Common myeloid progenitor, CD34-positive (primary cell): ENCODE measurements at regions not wholly inside any gene's neighbourhood (a gene's known extent, or its start where the extent isn't known, plus 50 kb on each side); places are given as distances from the start of the nearest gene placed in this dataset.

ENCODE experiments used
- CTCF ChIA-PET: fragments of 350-600 bp; sonication (Branson Sonifier 250); formaldehyde crosslinking; loops from one replicate; lab custom pipeline; 2021; ENCODE audit warnings: antibody characterized with exemption; lab: Charles Lee
- POLR2A ChIA-PET: fragments of 350-600 bp; sonication (Branson Sonifier 250); formaldehyde crosslinking; loops from one replicate; lab custom pipeline; 2021; ENCODE audit warnings: antibody characterized with exemption; lab: Charles Lee
- DNase-seq, 3 donors: peaks; one replicate each; pipeline versions ENCODE4 v3.0.0 to v3.0.0-alpha.2; 2013
- H3K27ac ChIP-seq, 2 experiments: 1 replicate in 1 of 2; 2 replicates in 1 of 2; pipeline ENCODE4 v1.7.0; 2013; ENCODE audit warnings: inconsistent platforms in 2 of 2, low read length in 2 of 2, mild to moderate bottlenecking in 2 of 2, low read depth in 1 of 2, moderate library complexity in 1 of 2; ENCODE audit not compliant: severe bottlenecking in 2 of 2, insufficient read depth in 1 of 2, poor library complexity in 1 of 2
- H3K27me3 ChIP-seq, 5 experiments: replicated peaks in 2 of 5; 1 replicate in 3 of 5; 2 replicates in 2 of 5; pipeline versions ENCODE4 v1.6.1 to v1.7.0; 2013; ENCODE audit warnings: low read length in 4 of 5, mild to moderate bottlenecking in 2 of 5, moderate library complexity in 2 of 5, inconsistent platforms in 1 of 5; ENCODE audit not compliant: insufficient read depth in 5 of 5, control insufficient read depth in 4 of 5
- H3K36me3 ChIP-seq, 4 experiments: 1 replicate in 2 of 4; 2 replicates in 2 of 4; pipeline versions ENCODE4 v1.6.1 to v1.7.0; 2013; ENCODE audit warnings: low read length in 3 of 4, control low read depth in 1 of 4, mild to moderate bottlenecking in 1 of 4; ENCODE audit not compliant: control insufficient read depth in 4 of 4, insufficient read depth in 4 of 4
- H3K4me1 ChIP-seq, 4 experiments: 1 replicate in 3 of 4; 2 replicates in 1 of 4; pipeline versions ENCODE4 v1.6.1 to v1.7.1; 2013; ENCODE audit warnings: low read length in 3 of 4, mild to moderate bottlenecking in 3 of 4, control low read depth in 1 of 4, inconsistent platforms in 1 of 4, moderate library complexity in 1 of 4; ENCODE audit not compliant: control insufficient read depth in 4 of 4, insufficient read depth in 4 of 4; ENCODE audit errors: control extremely low read depth in 1 of 4
- H3K4me3 ChIP-seq, 7 experiments: 1 replicate in 4 of 7; 2 replicates in 3 of 7; pipeline versions ENCODE4 v1.5.1 to v1.7.0; 2013; ENCODE audit warnings: mild to moderate bottlenecking in 7 of 7, low read length in 6 of 7, moderate library complexity in 6 of 7, inconsistent platforms in 2 of 7, low read depth in 2 of 7, control low read depth in 1 of 7; ENCODE audit not compliant: insufficient read depth in 4 of 7, control insufficient read depth in 1 of 7; ENCODE audit errors: extremely low read depth in 1 of 7
- H3K9me3 ChIP-seq, 5 experiments: 1 replicate in 4 of 5; 2 replicates in 1 of 5; pipeline versions ENCODE4 v1.6.1 to v1.7.1; 2013; ENCODE audit warnings: low read length in 4 of 5, mild to moderate bottlenecking in 2 of 5, inconsistent platforms in 1 of 5, low read depth in 1 of 5, moderate library complexity in 1 of 5; ENCODE audit not compliant: control insufficient read depth in 4 of 5, insufficient read depth in 2 of 5; ENCODE audit errors: control extremely low read depth in 1 of 5
- WGBS: methylation state at CpG from one replicate; pipeline ENCODE4 v1.1.5; 2013; ENCODE audit not compliant: insufficient coverage; 5-methylcytosine and 5-hydroxymethylcytosine counted together

- Histone ChIP-seq H3K27ac (no peak overlapping the region), H3K4me1 (no peaks in the 10 kb centered on the region), H3K36me3 (no peaks in the 10 kb centered on the region), H3K9me3 (no peaks in the 10 kb centered on the region), H3K4me3 (no peak overlapping the region), H3K27me3 (no peaks in the 10 kb centered on the region)
- POLR2A ChIA-PET = no interaction called here
- 100% methylated on average over 2 of the region's 2 CpGs for WGBS
- no peak for DNase-seq
- CTCF ChIA-PET = no interaction called here
Observed at GRCh38 chr13:68690567-68690966, 1417.1 kb upstream of the ATXN8OS start.

GRCh38 chr13:68676513-68677115 lies 1431.0 kb upstream of the ATXN8OS start:
- ChIA-PET POLR2A (no interaction called here), CTCF (no interaction called here)
- H3K4me1 ChIP-seq = no peaks in the 10 kb centered on the region
- H3K27me3 ChIP-seq = no peaks in the 10 kb centered on the region
- WGBS = no CpG with 5 or more reads among the region's 2 CpGs
- no peaks in the 10 kb centered on the region for H3K9me3 ChIP-seq
- H3K36me3 ChIP-seq = no peaks in the 10 kb centered on the region
- H3K4me3 ChIP-seq = no peak overlapping the region
- no peak for DNase-seq
- H3K27ac ChIP-seq = no peak overlapping the region

DNA sequence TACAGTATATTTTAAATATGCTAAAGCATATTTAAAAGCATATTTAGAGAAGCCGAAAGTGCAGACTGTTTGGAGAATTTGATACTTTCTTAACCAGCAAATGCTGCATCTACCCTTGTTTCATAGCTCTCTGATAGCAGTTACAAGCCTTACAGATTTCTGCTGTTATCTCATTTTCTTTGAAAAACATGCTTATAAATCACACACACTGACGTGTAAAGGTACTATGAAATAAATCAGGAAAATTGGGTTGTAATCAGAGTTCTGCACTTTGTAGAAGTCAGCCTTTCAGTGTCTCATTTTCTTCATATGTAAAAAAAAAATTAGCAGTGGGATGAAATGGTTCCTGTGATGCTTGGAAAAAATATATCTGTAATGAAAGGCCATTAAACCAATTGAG lies 1432.4 kb upstream of the ATXN8OS start:
- no peak overlapping the region for H3K27ac ChIP-seq
- no peaks in the 10 kb centered on the region for H3K9me3 ChIP-seq
- no peaks in the 10 kb centered on the region for H3K4me1 ChIP-seq
- H3K36me3 ChIP-seq = no peaks in the 10 kb centered on the region
- H3K27me3 ChIP-seq = no peaks in the 10 kb centered on the region
- no peak overlapping the region for H3K4me3 ChIP-seq
- DNase-seq = no peak
- ChIA-PET POLR2A (no interaction called here), CTCF (no interaction called here)
- 100% methylated on average over 1 of the region's 2 CpGs for WGBS

DNA sequence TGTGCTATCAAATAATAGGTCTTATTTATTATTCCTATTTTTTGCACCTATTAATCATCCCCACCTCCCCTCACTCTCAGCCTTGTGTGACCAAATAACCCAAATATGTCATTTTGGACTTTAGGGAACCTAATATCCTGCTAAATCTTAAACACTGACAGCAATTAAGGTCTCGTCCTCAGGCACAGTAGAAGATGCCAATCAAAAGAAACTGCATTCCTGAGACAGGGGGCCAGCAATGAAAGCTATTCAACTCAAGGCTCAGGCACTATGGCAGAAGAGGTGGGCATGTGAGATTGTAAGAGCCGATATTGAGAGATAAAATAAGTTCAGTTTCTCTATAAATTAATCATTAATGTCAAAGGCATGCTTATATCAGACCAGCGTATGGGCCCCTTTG lies 1437.7 kb upstream of the PCDH9 start:
- no peaks in the 10 kb centered on the region for H3K4me1 ChIP-seq
- 100% methylated on average over 1 of the region's 3 CpGs for WGBS
- H3K9me3 ChIP-seq = no peaks in the 10 kb centered on the region
- H3K4me3 ChIP-seq = no peak overlapping the region
- no peaks in the 10 kb centered on the region for H3K27me3 ChIP-seq
- ChIA-PET POLR2A (no interaction called here), CTCF (no interaction called here)
- no peak overlapping the region for H3K27ac ChIP-seq
- no peaks in the 10 kb centered on the region for H3K36me3 ChIP-seq
- DNase-seq = no peak

DNA sequence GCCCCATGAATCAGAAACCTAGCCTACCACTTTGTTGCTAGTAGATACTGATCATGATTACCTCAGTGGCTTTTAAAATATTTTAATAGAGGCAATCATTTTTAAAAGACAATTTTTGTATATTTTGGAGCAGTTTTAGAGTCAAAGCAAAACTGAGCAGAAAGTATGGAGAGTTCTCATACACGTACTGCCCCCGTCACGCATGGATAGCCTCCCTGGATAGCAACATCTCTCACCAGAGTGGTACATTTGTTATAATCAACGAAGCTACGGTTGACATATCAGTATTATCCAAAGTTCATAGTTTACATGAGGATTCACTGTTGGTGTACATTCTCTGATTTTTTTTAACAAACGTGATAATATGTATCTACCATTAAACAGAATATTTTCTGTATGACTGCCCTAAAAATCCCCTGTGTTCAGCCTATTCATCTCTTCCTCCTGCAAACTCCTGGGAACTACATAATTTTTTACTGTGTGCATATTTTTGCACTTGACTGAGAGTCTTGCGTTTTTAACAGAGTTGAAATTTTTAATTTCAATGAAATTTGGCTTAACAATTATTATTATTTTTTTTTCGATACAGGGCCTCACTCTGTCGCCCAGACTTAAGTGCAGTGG lies 1436.8 kb upstream of the PCDH9 start:
- no peaks in the 10 kb centered on the region for H3K9me3 ChIP-seq
- DNase-seq = no peak
- H3K36me3 ChIP-seq = no peaks in the 10 kb centered on the region
- 100% methylated on average over 4 of the region's 9 CpGs for WGBS
- H3K4me1 ChIP-seq = no peaks in the 10 kb centered on the region
- ChIA-PET CTCF (no interaction called here), POLR2A (no interaction called here)
- H3K27ac ChIP-seq = no peak overlapping the region
- no peaks in the 10 kb centered on the region for H3K27me3 ChIP-seq
- no peak overlapping the region for H3K4me3 ChIP-seq

DNA sequence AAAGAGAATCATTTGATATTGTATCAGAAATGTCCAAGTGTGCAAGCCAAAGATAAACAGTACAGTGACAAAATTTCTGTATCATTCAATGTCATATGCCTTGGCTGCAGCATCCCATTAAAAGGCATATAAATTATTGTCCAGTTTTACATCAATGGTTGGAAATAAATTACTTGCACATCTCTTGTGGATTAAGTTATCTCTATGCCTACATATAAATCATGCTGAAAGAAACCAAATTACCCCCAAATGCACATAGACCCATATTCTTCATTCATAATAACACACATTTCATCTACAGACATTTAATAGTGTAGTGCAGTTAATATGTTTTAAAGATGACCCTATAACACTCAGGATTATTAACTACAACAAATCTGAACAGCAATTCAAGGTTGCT lies 1415.7 kb upstream of the PCDH9 start:
- ChIA-PET CTCF (no interaction called here), POLR2A (no interaction called here)
- Histone ChIP-seq H3K4me1 (no peaks in the 10 kb centered on the region), H3K27ac (no peak overlapping the region), H3K4me3 (no peak overlapping the region), H3K36me3 (no peaks in the 10 kb centered on the region), H3K9me3 (no peaks in the 10 kb centered on the region), H3K27me3 (no peaks in the 10 kb centered on the region)
- no peak for DNase-seq

DNA sequence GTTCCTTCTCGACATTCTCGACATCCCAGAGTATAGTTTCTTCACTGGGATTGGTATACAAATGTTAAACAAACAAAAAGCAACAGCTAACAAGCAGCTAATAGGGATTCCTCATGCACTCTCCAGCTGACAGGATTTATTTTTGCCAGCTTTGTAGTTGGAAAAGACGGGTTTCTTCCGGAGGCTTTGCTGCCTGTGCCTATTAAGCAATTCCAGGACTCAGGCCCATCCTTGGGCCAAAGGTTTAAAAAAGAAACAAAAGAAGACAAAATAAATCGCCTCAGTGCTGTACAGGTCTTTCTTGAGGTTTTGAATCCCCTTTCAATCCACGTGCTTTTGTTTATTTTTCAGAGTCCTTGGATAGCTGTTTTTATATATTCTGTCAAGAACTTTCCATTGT lies 1414.5 kb upstream of the PCDH9 start:
- Histone ChIP-seq H3K4me3 (no peak overlapping the region), H3K27me3 (no peaks in the 10 kb centered on the region), H3K36me3 (no peaks in the 10 kb centered on the region), H3K9me3 (no peaks in the 10 kb centered on the region), H3K4me1 (no peaks in the 10 kb centered on the region), H3K27ac (no peak overlapping the region)
- WGBS = 66% methylated on average over 4 of the region's 6 CpGs
- ChIA-PET CTCF (no interaction called here), POLR2A (no interaction called here)
- no peak for DNase-seq
